Fibroblast of lung (primary cell): ENCODE measurements at regions not wholly inside any gene's neighbourhood (a gene's known extent, or its start where the extent isn't known, plus 50 kb on each side); places are given as distances from the start of the nearest gene placed in this dataset.
A peak's percentile ranks its signal among the peaks of the same experiment; 100 is the strongest.

ENCODE experiments used
- DNase-seq, 2 donors: peaks; one replicate each; pipeline versions ENCODE4 v3.0.0 to v3.0.0-alpha.2; 2010; ENCODE audit warnings: low read depth in 2 of 2
- H2AFZ ChIP-seq: 2 replicates; pipeline ENCODE4 v1.5.1; 2012; ENCODE audit warnings: low read length, control low read depth, inconsistent platforms
- H3K27ac ChIP-seq: 2 replicates; pipeline ENCODE4 v1.5.1; 2011; ENCODE audit warnings: low read length, control low read depth; ENCODE audit not compliant: insufficient read depth
- H3K27me3 ChIP-seq: 2 replicates; pipeline ENCODE4 v1.5.1; 2011; ENCODE audit warnings: mild to moderate bottlenecking, low read length; ENCODE audit not compliant: control insufficient read depth, insufficient read depth
- H3K36me3 ChIP-seq: 2 replicates; pipeline ENCODE4 v1.5.1; 2011; ENCODE audit warnings: low read length; ENCODE audit not compliant: control insufficient read depth, insufficient read depth
- H3K4me1 ChIP-seq: 2 replicates; pipeline ENCODE4 v1.5.1; 2011; ENCODE audit warnings: low read length; ENCODE audit not compliant: control insufficient read depth, insufficient read depth; ENCODE audit errors: extremely low read depth
- H3K4me2 ChIP-seq: 2 replicates; pipeline ENCODE4 v1.5.1; 2011; ENCODE audit warnings: low read length, control low read depth; ENCODE audit not compliant: insufficient read depth; ENCODE audit errors: extremely low read depth
- H3K4me3 ChIP-seq, 4 experiments: fragments of 200-600 bp in 1 of 4; sonication (generic) in 1 of 4; replicated peaks in 1 of 4; 2 replicates each; pipeline ENCODE4 v1.5.1; 2011 to 2016; ENCODE audit warnings: low read length in 4 of 4, low read depth in 3 of 4, mild to moderate bottlenecking in 3 of 4, control low read depth in 2 of 4, inconsistent platforms in 1 of 4, mixed read lengths in 1 of 4; ENCODE audit not compliant: insufficient read depth in 1 of 4; ENCODE audit errors: control extremely low read depth in 1 of 4
- H3K79me2 ChIP-seq: 2 replicates; pipeline ENCODE4 v1.5.1; 2012; ENCODE audit warnings: mild to moderate bottlenecking, low read length, inconsistent platforms; ENCODE audit not compliant: control insufficient read depth, insufficient read depth
- H3K9ac ChIP-seq: 2 replicates; pipeline ENCODE4 v1.5.1; 2011; ENCODE audit warnings: mild to moderate bottlenecking, low read length, control low read depth; ENCODE audit not compliant: insufficient read depth
- H3K9me3 ChIP-seq: 2 replicates; pipeline ENCODE4 v1.5.1; 2012; ENCODE audit warnings: low read depth, low read length; ENCODE audit not compliant: control insufficient read depth, insufficient read depth
- H4K20me1 ChIP-seq: 2 replicates; pipeline ENCODE4 v1.5.1; 2011; ENCODE audit warnings: low read length; ENCODE audit not compliant: control insufficient read depth, insufficient read depth; ENCODE audit errors: extremely low read depth
- CTCF ChIP-seq, 2 donors: IDR thresholded peaks in 1 of 2; conservative IDR thresholded peaks in 1 of 2; 1 replicate in 1 of 2; 2 replicates in 1 of 2; pipeline ENCODE4 v1.5.1; 2011 to 2012; ENCODE audit warnings: low read length in 2 of 2, control low read depth in 1 of 2, inconsistent platforms in 1 of 2, low read depth in 1 of 2, mild to moderate bottlenecking in 1 of 2
- EZH2 ChIP-seq: IDR thresholded peaks from 2 replicates; pipeline ENCODE4 v1.5.1; 2012; ENCODE audit warnings: low read length, control low read depth, mild to moderate bottlenecking; ENCODE audit errors: missing control alignments

GRCh38 chr11:19633276-19633675 lies 79.4 kb upstream of the NAV2 start:
- peaks cover 1% of the 10 kb centered on the region for H3K4me1 ChIP-seq
- H3K4me2 ChIP-seq: no peak overlapping the region
- peak; percentile 23 to 50 for DNase-seq
- no peak overlapping the region for H3K9ac ChIP-seq
- no peaks in the 10 kb centered on the region for H4K20me1 ChIP-seq
- no peaks in the 10 kb centered on the region for H3K79me2 ChIP-seq
- H3K9me3 ChIP-seq: no peaks in the 10 kb centered on the region
- H2AFZ ChIP-seq: no peak overlapping the region
- H3K36me3 ChIP-seq: no peaks in the 10 kb centered on the region
- H3K4me3 ChIP-seq: no peak overlapping the region
- H3K27me3 ChIP-seq: no peaks in the 10 kb centered on the region
- TF ChIP-seq EZH2 (no peak), CTCF (conservative IDR thresholded peaks at IDR 0.05 in 1 of 2, IDR thresholded peaks at IDR 0.05 in 1 of 2; ENCODE audit: low read depth in 1 of 2, low read length in 2 of 2) (no peak)
- no peak overlapping the region for H3K27ac ChIP-seq

GRCh38 chr11:19632499-19632834 lies 80.2 kb upstream of the NAV2 start:
- H3K27me3 ChIP-seq: no peaks in the 10 kb centered on the region
- H3K9ac ChIP-seq: no peak overlapping the region
- no peaks in the 10 kb centered on the region for H3K79me2 ChIP-seq
- no peak overlapping the region for H3K27ac ChIP-seq
- H3K4me1 ChIP-seq: peaks cover 4% of the 10 kb centered on the region
- peak overlapping the region; percentile 56 for H3K4me2 ChIP-seq
- no peak overlapping the region for H2AFZ ChIP-seq
- no peaks in the 10 kb centered on the region for H4K20me1 ChIP-seq
- peak; percentile 62 to 81 for DNase-seq
- H3K9me3 ChIP-seq: no peaks in the 10 kb centered on the region
- no peaks in the 10 kb centered on the region for H3K36me3 ChIP-seq
- no peak for TF ChIP-seq EZH2
- TF ChIP-seq CTCF (conservative IDR thresholded peaks at IDR 0.05 in 1 of 2, IDR thresholded peaks at IDR 0.05 in 1 of 2; ENCODE audit: low read depth in 1 of 2, low read length in 2 of 2): no peak
- peak overlapping the region in 1 of 4 experiments; percentile 8 for H3K4me3 ChIP-seq

GRCh38 chr11:19631712-19632498 lies 80.7 kb upstream of the NAV2 start:
- Histone ChIP-seq H4K20me1 (no peaks in the 10 kb centered on the region), H3K9me3 (no peaks in the 10 kb centered on the region), H3K4me3 (peak overlapping the region in 1 of 4 experiments; percentile 8), H3K27me3 (no peaks in the 10 kb centered on the region), H2AFZ (no peak overlapping the region), H3K79me2 (no peaks in the 10 kb centered on the region), H3K27ac (no peak overlapping the region), H3K4me2 (no peak overlapping the region), H3K4me1 (peaks cover 4% of the 10 kb centered on the region), H3K36me3 (no peaks in the 10 kb centered on the region), H3K9ac (no peak overlapping the region)
- no peak for TF ChIP-seq EZH2
- no peak for TF ChIP-seq CTCF (conservative IDR thresholded peaks at IDR 0.05 in 1 of 2, IDR thresholded peaks at IDR 0.05 in 1 of 2; ENCODE audit: low read depth in 1 of 2, low read length in 2 of 2)
- DNase-seq: no peak
